HG02973 (cell line): ENCODE measurements at regions not wholly inside any gene's neighbourhood (a gene's known extent, or its start where the extent isn't known, plus 50 kb on each side); places are given as distances from the start of the nearest gene placed in this dataset.

Source experiments
- ATAC-seq: cut with Tn5 transposase; IDR thresholded peaks from one replicate; pipeline ENCODE4 v1.9.1; 2021; ENCODE audit warnings: moderate library complexity; ENCODE audit not compliant: unreplicated experiment

DNA sequence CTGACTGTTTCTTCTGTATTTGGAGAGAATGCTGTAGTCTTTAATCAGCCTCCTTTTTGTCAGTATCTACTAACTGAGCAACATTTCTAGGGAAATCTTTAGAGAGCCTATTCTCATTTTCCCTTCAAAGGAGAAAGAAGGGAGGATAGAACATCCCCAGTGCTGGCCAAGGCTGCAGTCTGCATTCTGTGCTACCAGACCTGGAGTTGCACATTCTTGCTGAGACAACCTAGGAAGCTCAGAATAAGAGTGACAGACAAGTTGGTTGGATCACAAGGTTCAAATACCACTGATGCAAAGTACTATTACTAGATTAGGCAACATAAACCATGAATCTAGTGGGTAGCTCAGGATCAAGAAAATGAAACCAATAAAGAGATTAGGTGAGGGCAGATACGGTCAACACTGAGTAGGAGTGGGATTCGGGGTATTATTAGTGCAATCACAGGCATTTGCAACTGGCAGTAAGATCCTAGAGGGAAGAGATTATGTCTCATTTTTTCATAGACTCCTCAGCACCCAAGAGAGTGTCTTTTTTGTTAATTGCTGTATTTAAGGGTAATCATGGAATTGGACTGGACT, 213.5 kb upstream of the FAM83B start:
- ATAC-seq = no peak

DNA sequence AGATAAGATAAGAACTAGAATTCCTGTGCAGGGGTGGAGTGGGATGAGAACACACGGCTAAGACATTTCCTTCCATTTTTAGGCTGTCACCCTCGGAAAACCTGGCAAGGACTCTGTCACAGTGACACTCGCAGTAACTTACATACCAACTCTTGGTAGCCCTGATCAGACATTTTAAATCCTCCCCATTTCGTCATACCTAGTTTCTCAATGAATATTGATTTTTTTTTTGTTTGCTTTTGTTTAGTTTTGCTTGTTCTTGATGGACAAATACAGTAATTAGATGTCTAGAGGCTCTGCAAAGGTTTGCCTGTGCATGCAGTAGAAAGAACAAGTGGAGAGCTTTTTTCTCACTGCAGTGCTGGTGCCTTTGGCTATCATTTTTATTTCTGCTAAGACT, 213.0 kb upstream of the FAM83B start:
- no peak for ATAC-seq

DNA sequence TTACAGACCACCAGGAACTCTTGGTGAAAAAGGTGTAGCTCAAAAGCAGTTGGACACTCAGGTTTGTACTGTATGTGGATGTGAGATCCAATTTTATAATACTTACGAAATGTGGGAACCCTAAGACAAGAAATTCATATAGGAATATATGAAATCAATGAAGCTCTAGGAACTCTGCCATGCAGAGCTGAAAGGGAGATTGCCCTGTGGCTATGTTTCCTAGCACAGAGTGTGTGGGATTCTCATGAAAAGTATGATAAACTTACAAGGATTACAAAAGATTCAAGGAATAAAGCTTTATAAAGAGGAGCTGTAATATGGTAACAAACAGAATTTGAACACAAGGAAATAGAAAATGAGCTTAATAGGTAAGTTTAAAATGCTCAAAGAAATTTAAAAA, 205.7 kb upstream of the FAM83B start:
- ATAC-seq = no peak

DNA sequence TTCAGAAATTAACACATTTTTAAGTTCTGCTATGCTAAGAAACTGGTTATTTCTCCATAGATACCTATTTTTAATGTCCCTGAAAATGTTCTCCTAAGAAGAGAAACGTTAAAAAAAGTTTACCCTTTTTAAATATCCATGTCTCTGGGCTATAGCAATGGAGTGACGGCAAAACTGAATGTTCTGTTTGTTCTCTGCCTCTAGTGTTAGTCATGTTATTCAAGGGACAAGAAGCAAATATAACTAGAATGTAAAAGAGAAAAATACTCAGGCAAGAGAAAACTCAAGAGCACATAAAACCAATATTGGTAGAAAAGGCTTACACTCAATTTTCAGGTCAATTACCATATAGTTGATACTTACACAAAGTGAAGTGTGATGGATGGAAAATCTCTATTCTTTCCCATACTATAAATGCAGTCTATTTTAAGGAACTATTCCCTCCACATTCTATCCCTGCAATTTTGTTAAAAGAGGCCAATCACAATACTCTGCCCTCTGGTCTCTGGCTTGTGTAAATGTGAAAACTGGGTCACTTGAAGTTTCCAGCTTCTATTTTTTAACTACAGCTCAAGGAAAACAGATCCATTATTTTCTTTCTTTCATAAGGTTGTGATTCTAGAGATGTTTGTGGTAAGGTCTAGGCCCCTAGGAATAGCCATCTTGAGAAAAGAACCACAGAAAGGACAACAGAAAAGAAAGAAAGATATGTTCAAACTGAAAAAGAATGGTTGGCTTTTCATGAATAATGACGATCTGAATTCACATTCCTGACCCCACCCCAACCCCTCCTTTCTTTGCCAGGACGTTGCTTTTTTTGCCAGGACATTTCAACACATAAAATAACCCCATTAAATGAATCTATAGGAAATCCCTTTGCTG, 200.3 kb upstream of the FAM83B start:
- ATAC-seq = no peak

DNA sequence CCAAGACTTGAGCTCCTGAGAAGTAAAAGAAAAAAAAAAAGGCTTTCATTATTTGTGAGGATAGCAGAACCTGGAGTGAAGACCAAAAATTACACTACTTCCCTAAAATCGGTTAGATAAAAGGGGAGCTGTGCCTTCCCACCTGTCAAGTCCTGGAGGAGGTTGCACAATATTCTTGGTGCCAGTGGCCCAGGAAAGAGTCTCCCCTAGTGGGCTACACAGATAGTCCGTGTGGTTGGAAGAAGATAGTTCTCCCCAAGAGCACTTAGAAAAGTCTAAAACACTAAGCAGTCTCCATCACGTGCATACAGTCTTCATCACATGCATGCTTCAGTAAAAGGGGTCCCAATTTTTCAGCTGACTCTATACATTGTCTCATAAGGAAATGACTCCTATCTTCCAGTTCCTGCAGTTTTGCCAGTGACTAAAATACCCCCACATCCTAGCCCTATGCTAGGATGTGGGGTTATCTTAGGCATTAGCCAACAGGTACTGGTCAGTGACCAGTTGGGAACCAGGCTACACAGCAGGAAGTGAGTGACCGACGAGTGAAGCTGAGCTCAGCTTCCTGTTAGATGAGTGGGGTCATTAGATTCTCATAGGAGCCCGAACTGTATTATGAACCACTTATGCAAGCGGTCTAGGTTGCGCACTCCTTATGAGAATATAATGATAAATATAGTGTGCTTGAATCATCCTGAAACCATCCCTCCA, 199.5 kb upstream of the FAM83B start:
- ATAC-seq = no peak

- ATAC-seq = no peak
Observed at GRCh38 chr6:54654381-54654780, 192.2 kb upstream of the FAM83B start.

DNA sequence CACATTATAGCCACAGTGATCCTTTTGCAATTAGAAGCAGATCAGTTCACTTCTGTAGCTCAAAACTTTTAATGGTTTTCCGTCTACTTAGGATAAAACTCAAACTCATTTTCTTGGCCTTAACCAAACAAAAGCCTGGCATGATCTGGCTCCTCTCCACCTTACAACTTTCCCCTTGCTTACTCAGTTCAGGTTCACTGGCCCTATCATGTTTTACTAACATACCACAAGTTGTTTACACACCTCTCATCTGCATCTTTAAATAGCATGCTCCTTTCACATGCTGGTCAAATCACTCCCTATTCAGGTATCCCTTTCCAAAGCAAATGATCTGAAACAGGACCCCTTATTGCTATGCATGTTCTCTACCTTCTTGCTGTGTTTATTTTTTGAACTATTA, 191.4 kb upstream of the FAM83B start:
- ATAC-seq = no peak

- ATAC-seq = no peak
Observed at GRCh38 chr6:54665278-54665677, 181.3 kb upstream of the FAM83B start.

DNA sequence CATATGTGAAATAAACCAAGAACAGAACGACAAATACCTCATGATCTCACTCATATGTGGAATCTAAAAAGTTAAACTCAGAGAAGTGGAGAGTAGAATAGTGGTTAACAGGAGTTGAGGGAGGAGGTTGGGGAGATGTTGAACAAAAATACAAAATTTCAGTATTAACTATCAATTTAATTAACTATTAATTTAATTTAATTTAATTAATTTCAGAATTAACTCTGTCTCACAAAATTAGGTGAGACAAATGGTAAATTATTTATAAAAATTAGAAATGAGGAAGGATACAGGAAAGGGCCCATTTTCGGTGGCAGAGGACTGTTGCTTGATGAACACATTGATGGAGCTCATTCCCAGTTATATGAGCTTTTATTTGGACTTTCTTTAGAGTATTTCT, 166.0 kb upstream of the FAM83B start:
- no peak for ATAC-seq

- no peak for ATAC-seq
Observed at GRCh38 chr6:54681267-54681666, 165.3 kb upstream of the FAM83B start.

DNA sequence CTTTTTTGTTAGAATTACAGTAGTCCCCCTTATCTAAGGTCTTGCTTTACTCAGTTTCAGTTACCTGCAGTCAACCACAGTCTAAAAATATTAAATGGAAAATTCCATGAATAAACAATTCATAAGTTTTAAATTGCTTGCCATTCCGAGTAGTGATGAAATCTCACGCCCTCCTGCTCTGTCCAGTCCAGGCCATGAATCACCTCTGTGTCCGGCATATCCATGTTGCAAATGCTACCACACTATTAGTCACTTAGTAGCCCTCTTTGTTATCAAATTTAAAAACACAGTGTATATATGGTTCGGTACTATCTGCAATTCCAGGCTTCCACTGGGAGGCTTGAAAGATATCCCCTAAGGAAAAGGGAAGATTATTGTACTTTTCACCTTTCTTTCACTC, 164.6 kb upstream of the FAM83B start:
- ATAC-seq = no peak

- ATAC-seq = no peak
Observed at GRCh38 chr6:54689620-54690019, 157.0 kb upstream of the FAM83B start.

- no peak for ATAC-seq
Observed at GRCh38 chr6:54690596-54690995, 156.0 kb upstream of the FAM83B start.

GRCh38 chr6:54694928-54695532, 151.5 kb upstream of the FAM83B start:
- ATAC-seq = no peak

- no peak for ATAC-seq
Observed at GRCh38 chr6:54695815-54696214, 150.8 kb upstream of the FAM83B start.

GRCh38 chr6:54697424-54697823, 149.1 kb upstream of the FAM83B start:
- ATAC-seq = no peak

DNA sequence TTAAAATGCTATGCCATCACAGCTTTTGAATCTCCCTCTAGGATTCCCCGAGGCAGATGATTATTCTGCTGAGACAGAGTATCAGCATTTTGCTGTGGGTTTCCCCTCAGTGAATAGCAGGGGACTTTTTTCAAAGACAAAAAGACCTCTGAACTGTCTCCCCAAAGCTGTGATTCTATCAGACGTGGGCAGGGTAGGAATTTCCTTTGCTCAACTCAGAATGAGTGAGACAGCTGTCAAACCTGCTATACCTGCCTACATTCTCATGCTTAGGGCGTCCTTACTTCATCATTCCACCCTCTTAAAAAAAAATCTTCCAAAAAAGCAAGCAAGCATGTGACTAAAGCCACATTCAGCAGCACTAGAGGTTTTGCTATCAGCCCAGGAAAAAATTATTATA, 147.6 kb upstream of the FAM83B start:
- peak; percentile 61 for ATAC-seq

- no peak for ATAC-seq
Observed at GRCh38 chr6:54700158-54700557, 146.4 kb upstream of the FAM83B start.

- ATAC-seq = no peak
Observed at GRCh38 chr6:54702772-54703171, 143.8 kb upstream of the FAM83B start.

DNA sequence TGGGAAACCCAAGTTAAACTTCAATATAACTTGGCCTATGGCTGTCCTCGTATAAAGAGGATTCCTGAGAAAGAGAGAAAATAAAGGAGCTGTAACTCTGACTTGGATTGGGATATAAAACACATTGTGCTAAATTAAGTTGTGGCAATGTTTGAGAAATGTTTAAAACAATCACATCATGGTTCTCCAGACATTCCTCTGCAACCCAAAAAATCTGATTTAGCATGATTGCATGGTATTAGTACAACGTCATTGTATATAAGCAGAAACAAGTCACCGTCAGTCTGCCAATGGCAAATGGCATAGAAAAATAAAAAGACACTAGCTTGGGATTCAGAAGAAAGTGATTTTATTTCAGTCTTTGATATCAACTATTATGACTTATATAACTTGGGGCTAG, 140.2 kb upstream of the FAM83B start:
- ATAC-seq = no peak

- no peak for ATAC-seq
Observed at GRCh38 chr6:54706844-54707605, 139.5 kb upstream of the FAM83B start.
